Fibroblast of gingiva (primary cell): ENCODE measurements at regions not wholly inside any gene's neighbourhood (a gene's known extent, or its start where the extent isn't known, plus 50 kb on each side); places are given as distances from the start of the nearest gene placed in this dataset.

Experiments
- DNase-seq: peaks from one replicate; pipeline ENCODE4 v3.0.0-alpha.2; 2011; ENCODE audit warnings: low read depth

GRCh38 chr11:101211407-101211975 is 81.9 kb upstream of the PGR start:
- DNase-seq: no peak

DNA sequence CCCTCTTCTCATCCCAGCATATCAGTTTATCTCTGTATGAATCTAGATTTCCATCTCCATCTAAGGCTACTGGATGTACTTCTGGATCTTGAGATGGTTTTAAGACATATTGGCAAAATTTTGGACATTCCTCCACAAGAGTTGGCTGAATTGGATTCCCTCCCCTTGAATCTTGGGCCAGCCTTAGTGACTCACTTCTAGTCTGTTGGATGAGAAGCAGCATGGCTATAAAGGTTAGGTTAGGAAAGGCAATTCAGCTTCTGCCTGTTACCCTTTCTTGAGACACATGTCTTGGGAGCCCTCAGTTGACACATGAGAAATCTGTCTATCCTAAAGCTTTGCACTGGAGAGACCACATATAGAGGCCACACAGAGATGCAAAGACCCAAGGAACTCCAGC is 73.0 kb upstream of the PGR start:
- no peak for DNase-seq

DNA sequence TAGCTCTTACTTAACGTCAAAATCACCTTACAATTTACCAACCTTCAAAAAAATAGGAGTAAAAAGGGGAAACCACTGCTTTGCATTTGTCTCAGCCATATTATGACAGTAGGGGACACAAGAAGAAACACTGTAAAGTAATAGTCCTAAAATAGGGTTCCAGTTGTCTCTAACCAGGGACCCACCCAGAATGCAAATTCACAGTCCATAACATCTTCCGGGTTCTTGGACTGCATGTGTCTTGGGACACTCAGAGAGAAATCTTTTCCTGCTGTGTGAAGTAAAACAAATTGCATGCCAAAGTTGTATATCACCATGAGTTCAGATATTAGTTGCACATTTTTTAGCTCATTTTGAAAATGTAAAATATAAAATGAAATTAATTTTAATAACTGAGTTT is 69.8 kb upstream of the PGR start:
- DNase-seq: no peak

DNA sequence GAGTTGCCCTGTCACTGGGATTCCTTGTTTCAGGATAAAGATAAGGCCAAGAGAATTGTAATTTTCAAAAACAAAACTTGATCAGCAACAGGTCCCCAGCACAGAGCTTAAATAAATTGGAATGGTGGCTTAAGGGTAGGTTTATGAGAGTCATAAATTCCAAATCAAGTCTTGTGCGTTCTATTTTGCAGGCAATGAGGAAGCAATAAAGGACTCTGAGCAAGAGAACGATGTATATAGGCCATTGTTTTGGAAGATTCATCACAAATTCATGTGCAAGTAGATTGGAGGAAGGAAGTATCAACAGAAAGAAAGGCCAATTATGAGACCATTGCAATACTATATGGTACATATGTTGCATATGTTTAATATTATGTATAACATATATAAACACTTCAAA is 65.7 kb upstream of the PGR start:
- no peak for DNase-seq

DNA sequence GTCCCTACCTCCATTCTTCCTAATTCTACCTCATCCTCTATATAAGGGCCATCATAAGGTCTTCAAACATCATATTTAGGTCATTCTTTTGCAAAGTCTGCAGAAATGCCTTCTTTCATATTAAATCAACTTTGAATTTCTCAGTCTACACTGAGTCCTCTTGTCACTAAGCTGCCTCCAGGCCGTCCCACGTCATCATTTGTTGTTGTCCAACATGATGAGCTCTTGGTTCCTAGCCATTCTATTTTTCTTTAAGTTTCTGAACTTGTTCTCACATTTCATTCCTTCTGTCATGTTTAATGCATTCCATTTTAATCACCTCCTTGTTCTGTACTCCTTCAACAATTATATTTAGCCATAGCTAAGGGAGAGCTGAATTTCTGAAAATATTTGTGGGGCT is 59.2 kb upstream of the PGR start:
- DNase-seq: no peak

DNA sequence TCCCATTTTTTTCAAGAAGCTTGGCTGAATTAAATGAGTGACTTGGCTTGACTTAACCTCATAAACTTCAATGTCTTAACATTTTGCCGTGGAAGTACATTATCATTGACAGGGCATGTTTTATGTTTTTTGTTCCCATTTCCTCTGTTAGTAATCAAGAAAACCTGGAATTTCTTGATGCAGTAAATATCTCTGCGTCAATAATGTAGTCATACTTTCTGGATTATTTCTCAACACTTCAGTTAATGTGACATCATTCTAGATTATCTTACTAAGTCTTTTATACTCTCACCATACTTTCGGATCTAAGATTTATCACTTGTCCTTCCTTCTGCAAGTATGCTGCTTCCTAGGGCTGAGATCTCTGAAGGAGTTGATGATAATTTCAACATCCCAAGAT is 58.6 kb upstream of the PGR start:
- DNase-seq: no peak

GRCh38 chr11:101187748-101188147 is 58.1 kb upstream of the PGR start:
- DNase-seq: no peak

GRCh38 chr11:101185985-101186384 is 56.4 kb upstream of the PGR start:
- DNase-seq: no peak

DNA sequence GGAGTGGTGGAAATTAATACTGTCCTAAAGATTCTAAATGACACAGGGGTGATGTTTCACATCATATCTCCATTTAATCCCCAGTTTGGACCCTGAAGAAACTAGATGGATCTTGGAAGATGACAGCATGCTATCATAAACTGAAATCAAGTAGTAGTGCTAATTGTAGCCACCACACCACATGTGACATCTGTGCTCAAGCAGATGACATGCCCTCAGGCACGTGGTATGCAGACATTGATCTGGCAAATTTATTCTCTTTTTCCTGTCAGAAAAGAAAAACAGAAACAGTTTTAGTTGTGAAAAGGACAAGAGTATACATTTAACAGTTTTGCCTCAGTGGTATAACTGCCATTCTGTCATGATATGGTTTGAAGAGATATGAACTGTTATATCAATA is 52.9 kb upstream of the PGR start:
- DNase-seq: no peak

DNA sequence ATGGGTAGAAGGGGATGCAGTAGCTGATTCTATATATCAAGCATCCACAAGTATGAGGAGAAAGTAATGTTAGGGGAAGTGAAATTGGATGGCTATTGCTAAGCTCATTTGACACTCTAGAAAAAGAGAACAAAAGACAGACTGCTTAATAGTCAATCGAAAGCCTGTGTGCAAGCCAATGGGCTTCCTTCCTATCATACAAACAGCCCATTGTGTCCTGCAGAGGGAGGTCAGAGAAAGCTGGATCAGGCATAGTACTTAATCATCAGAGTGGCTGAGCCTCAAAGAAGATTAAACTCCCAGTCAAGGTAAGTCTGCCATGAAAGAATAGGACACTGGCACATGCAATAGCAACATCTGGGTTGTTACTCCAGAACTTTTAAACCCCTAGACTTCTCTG is 50.9 kb upstream of the PGR start:
- no peak for DNase-seq
